HG03196 (cell line): ENCODE measurements at regions not wholly inside any gene's neighbourhood (a gene's known extent, or its start where the extent isn't known, plus 50 kb on each side); places are given as distances from the start of the nearest gene placed in this dataset.

ENCODE experiments used
- ATAC-seq: cut with Tn5 transposase; IDR thresholded peaks from one replicate; pipeline ENCODE4 v1.9.1; 2021; ENCODE audit not compliant: unreplicated experiment

DNA sequence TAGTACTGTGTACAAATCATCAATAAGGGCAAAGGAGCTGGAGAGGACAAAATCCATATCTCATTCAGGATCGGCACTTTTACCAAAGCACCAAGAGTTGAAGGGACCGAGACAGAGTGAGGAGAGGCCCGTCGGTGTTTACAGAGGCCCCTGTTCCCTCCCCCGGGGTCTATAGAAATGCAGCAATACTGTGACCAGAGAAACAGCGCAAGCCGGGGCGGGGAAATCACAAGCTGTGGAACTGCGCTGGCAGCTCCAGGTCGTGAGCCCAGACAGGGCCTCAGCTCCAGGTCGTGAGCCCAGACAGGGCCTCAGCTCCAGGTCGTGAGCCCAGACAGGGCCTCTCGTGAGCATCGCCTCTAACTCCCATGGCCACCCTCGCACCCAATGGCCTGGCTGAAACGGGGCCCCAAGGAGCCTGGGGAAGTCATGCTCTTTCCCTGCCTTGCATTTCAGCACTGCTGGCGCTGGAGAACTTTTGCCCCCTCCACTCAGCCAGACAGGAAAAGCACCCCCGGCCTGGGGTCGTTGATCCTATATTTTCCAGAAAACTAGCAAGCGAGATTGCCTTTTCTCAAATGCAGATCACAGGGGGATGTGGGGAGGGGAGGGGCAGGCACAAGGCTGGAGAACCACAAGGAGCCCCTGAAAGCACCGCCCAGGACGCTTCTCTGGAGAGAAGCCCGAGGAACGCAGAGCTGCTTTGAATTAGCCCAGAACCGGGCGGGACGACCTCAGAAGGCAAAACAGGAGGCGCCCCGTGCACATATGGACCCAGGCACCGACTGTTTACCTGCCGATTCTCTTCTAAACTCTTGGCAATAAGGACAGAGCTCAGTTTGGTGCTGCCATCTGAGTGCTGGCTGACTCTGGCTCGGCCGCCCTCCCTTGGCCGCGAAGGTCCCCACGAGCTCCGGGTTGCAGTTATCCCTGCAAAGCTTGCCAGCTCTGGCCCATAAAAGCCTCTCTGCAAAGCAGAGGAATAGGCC is 223.7 kb downstream of the ACKR3 start:
- no peak for ATAC-seq

DNA sequence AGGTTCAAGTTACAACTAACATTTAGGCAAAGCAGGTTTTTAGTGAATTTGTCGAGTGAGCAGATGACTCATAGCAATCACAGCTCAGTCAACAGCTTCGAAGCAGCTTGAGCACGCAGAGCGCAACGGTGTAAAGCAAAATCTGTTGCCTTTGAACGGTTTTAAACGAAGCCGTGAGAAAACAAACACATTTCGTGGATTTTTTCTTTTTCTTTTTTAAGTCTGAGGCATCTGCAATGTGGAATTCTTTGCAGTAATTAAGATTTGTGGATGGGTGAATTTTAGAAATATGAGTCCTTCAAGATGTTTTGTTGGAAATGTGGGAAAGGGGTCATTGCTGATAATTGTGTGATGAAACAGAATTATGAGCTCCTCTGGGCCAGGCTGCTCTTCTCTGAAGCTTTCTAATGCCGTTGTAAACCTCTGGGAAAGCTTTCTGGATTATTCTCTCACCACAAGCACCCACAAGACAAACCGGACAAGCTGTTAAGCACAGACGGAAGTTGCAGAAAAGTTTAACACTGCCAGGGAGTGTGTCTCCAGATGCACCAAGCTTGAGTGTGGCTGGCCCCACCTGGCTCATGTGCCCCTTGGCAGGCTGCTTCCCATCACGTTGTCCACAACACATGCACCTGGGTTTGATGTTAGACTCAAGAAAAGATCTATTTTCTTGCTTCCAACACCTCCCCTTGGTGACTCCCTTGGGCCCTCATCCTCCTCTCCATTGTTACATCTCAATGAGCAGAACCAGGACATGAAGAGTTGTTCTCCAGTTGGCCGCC is 224.7 kb downstream of the ACKR3 start:
- no peak for ATAC-seq

DNA sequence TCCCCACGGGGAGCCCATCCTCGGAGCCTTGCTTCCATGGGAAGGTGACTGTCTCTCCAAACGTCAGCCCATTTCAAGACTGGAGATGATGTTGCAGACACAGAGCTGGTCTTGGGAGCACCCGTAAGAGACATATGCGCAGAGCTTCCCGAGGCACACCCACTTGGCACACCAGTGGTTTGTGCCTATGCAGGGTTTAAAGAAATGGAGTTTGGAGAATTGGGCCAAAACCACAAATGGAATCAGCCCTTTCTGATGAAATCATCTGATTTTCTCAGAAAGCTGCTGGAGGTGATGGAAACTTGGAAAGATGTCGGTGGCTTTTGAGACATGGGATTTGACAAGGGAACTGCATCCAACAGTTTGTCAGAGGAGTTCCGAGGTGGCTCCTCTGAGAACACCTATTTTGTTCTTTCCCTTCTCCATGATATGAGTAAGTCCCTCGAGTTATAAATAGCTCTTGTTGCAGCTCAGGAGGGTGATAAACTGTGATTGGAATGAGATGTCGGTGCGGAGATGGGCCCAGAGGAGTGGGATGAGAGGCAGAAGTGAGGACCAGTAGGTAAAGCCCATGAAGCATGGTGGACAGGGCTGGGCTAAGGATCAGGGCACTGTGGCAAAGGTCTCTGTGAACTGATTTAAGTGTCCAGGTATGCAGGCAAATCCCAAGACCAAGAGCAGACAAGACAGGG is 225.7 kb downstream of the ACKR3 start:
- no peak for ATAC-seq

DNA sequence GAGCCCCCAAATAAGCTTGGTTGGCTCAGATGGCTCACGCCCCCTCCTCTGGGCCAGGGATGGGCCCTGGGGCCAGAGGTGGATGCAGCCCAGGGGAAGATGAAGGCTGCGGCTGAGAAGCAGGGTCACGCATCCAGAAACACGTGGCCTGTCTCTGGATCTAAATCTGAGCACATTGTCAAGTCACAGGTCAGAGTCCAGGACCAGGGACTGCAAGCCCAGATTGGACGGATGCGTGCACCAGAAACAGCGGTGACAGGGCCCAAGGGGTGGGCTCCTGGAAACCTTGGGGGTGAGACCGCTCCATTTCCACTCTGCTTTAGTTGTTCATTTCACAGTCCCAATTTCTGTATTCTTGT is 226.2 kb downstream of the ACKR3 start:
- no peak for ATAC-seq

DNA sequence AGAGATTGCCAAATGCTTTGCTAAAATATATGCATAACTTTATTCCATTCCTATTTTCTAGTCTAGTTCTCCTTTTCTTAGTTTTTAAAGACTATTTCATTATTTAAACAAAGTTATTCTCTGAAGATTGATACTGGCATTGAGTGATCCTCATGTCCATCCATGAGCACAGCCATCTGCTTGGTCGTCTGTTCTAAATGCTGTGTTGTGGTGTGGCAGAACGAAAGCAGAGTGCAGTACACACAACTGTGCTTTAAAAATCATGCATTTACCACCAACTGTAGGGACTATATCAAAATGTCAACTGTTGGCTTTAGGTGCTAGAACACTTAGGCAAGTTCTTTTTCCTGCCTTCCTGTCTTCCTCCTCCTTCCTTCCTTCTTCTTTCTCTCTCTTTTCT is 226.6 kb downstream of the ACKR3 start:
- ATAC-seq, result no peak

DNA sequence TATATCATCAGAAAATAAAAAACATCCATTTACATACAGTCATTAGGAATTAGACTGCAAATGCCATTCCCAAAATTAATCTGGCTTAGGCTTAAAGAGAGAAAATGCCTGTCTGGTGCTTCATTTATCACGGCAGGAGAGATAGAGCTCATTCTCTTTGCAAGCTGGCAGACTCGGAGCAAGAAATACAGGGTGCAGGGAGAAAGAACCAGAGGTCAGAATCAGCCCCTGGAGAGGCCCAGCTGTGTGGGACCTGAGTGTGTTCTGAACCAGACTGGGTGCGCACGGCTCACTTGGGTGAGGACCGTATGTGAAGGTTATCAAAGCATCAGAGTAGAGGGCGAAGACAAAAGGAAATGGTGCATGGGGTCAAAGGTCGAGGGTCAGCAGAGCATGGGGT is 227.8 kb downstream of the ACKR3 start:
- ATAC-seq, result no peak

DNA sequence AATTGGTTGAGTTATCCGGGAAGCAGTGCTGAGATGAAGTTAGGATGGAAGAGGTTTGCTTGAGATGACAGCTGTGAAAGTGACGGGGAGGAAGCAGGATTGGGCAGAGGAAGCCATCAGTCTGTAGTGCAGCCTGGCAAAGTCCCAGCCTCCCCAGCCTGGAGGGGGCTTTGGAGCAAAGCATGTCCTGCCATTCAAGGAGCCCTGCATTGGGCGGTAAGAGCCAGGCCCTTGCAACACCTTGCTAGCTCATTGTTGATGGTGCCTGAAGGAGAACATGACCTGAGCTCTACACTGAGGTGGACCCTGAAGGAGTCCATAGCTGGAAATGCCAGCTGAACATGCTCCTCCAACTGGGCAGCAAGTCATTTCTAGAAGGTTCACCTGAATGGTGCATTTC is 228.9 kb downstream of the ACKR3 start:
- no peak for ATAC-seq

DNA sequence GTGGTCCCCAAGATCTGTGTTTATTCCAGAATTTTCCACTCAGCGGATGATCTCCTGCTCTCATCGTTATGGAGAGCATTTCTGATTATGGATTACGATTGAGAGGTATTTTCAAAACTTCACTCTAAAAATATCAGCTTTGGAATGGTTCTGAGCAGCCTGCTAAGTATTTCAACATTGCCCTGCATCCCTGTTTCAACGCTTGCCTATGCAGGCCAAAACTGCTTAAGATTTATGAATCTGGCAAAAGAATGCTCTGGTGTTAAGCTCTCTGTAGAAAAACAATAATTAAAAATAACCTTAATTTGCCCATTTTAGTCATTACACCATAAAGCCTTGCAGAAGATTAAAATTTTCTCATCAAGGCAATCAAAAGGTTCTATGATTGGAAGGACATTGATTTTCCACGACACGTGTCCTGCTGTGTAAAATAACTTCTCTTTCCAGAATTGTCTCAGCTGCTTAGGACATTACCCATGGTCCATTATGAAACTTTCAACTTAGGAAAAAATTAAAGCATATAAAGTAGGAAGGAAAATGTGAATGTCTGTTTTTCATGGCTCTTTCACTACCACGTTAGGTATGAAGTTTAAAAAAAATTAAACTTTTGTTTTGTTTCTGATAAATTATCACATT is 229.9 kb downstream of the ACKR3 start:
- no peak for ATAC-seq

DNA sequence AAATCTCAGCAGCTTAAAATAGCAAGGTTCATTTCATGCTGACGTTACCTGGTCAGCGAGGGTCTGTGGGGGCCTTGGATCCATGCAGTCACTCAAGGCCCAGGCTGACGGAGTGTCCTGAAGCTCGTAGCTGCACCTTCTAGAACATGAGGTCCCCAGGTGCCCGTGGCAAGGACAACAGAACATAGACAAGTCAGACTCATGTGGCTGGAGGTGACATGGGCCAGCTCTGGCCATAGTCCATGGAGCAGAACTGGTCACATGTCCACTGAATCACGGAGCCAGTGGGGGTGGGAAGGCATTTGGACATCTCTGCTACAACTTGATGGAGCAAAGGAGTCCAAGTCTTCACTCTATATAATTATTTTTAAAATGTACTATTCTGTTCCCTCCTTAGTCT is 233.2 kb downstream of the ACKR3 start:
- no peak for ATAC-seq

DNA sequence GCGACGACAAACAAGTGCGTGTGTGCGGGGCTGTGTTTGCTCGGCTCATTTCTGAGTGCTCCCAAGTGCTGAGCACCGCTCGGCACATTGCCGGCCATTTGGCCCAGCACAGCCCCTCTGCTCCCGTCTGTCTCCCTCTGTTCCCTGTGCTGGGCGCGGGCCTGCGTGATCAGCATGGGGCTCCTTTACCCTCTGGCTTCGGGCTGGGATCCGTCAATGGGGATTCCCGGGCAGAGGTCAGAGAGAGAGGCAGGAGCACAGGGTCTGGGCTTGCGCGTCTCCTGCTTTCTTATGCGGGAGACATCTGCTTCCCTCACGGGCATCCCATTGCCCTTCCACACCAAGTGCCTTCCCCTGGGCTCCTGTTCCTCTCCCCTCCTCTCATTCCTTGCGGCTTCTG is 234.0 kb downstream of the ACKR3 start:
- no peak for ATAC-seq

DNA sequence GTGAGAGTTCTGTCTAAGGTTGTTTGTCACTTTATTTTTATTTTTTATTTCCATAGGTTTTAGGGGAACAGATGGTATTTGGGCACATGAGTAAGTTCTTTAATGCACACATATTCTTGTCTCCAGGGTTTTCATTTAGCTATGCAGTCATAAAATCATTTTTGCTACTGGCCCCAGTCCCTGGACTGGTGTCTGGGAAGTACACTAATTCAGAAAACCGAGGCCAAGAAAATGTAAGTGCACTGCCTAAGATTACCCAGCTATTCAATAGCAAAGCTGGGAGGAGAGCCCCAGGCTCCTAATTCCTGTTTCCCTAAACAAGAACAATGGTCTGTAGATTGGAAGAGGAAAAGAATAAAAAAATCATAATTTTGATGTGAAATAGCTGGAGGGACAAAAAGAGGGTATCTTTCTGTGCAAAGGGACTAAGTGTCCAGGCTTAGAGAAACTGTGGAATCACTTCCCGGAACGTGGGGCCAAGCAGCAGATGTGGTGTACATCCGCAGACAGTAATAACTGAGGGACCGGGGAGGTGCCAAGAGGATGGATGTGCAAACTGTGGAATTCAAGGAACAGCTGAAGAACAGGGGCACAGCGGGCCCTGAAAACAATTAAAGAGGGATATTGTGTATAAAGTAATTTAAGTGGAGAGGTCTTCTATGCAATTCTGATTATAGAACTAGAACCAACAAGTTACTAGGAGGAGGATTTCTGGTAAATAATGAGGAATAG is 236.3 kb downstream of the ACKR3 start:
- ATAC-seq, result no peak

DNA sequence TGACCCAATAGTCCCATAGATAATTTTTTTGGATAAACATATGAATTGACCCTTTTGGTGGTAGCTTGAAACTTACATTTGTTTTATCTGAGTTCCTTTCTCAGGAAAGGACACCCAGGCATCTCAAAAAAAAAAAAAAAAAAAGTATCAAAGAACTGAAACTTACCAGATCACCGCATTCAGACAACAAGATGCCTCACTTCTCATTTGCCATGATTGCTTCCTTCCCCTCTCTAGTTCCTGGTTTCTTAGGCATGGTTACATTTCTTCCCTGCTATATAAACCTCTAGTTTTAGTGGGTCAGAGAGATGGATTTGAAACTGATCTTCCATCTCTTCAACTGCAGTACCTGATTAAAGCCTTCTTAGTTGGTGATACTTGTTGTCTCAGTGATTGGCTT is 240.1 kb downstream of the ACKR3 start:
- no peak for ATAC-seq

DNA sequence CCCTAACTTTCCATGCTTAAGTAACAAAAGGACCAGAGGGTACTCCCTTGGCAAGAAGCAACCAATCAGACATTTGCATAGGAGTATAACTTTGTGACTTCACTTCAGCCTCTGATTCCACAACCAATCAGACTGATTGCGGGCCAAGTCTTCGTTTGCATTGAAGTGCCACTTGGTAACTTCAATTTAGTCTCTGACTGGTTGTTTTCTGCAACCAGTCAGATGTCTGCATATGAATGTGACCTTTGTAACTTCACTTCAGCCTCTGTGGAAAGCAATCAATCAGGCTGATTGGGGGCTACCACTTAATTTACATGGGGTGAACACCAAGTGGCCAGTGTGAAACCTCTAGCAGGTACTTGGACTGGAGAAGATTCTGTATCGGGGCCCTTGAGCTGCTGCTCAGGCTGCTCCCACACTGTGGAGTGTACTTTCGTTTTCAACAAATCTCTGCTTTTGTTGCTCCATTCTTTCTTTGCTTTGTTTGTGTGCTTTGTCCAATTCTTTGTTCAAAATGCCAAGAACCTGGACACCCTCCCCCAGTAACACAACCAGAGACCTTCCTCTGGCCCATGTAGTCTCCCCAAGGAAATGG is 241.5 kb downstream of the ACKR3 start:
- no peak for ATAC-seq

DNA sequence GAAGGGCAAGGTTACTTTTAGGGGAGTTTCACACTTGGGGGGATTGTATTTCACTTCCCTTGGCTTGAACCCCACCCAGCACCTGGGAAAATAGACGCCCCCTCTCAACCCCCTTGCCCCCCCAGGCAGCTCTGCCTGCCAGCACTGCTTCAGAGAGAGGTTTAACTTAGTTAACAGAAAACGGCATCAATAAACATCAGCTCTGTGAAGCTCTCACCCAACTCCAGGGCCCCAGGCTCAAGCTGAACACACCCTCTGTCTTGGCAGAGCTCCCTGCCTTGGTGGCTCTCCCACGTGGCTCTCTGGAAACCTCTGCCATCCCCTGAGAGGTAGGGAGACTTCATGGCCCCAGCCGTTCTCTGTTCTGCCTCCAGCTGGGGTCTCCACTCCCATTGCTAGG is 244.1 kb downstream of the ACKR3 start:
- no peak for ATAC-seq

DNA sequence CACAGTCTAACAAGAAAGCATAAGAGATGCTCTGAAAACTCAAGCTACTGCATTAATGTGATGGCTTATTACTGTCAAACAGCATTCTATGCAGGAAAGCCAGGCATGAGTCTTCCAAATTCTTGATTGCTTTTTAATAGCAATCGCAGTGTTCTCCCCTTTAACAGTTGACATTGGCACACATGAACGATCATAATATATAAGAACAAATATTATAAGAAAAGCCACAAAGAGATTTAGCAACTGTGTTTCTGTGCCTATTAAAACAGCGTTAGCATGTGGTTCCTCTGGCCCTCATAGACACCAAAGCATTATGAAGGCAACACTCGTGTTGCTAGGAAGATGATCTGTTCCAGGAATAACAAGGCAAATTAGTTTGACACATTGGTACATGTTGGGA is 245.0 kb downstream of the ACKR3 start:
- no peak for ATAC-seq

DNA sequence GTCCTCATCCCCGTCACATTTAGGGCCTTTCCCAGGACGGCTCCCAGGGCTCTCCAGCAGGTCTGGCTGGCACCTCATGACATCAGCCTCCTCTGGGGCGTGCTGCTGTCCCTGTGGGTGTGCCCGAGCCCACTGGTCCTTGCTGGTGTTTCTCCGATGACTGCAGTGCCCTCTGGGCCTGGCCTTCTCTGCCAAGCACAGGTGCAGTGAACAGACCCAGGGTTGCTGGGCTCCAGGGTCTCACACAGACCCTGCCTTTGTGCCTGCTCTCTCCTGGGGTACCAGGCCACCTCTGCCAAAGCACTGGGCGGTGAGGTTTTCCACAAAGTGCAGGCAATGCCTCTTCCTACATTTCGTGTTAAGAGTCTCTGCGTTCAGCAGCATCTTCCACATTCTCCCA is 246.1 kb downstream of the ACKR3 start:
- no peak for ATAC-seq

DNA sequence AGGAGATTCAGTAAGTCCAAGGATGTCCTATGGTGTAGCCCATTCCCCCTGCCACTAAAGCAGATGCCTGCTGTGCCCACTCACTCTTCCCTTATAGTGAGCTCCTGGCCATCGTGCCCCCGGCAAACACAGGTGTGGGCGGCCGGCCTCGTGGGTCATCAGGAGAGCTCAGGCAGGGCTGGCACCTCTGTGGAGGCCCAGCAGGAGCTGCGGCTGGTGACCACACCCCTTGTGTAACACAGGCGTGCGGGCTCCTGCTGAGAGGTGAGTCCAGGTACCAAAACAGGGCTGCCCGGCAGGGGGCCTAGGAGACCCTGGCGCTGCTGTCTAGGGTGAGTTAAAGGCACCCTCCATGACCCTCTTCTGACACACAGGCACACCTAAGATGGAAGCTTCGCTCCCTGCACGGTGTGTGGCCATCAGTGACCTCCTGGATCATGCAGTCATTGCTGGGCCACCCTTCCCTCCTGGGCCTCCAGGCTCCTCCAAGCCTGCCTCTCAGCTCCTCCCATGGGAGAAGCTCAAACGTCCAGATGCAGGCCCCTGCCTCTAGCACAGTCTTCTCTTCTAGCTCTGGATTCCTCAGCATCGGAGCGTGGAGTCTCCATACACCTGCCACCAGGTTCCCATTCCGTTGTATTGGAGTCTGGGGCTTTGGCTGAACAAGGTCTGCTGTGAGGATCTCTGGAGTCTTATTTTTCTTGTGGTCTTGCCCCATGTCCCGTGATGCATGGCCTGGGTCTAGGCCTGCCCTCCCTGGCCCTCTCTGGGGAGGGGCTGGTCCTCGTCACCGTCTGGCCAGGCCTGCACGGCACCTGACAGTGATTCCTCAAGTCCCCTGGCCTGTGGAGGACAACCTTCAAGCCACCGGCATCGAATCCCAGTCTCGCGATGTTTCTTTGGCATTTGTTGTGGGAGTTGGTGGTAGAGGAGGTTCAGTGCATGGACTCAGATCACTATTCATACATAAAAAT is 246.9 kb downstream of the ACKR3 start:
- ATAC-seq, result no peak

DNA sequence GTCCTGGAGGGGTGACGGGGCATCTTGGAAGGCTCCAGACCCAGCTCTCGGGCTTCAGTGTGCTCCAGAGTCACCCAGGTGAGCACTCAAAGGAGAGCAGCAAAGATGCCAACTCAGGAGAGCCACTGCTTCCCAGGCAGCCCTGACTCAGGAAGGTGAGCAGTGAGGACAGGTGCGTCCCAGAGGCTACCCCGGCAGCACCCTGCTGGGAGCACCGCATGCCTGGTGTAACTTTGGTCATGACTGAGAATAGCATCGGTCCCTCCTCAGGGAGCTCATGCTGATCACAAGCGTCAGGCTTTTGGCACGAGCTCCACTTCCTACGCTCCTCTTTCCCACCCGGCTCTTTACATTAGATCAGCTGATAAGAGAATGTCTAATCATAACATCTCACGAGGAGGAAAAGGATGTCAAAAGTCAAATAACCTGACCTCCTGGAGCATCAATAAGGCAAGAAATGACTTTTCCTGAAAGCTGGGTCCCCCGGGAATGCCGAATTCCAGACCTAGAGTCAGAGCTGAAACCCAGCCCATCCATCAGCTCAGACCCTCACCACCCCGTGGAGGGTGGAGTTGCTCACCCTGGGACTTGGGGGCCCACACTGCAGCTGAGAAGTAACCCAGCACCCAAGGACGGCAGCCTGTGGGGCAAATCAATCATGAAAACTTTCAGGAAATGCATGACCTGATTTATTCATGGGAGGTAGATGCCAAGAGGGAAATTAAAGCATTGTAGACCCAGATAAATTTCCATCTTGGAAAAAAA is 248.8 kb downstream of the ACKR3 start:
- ATAC-seq, result no peak
